ENCODE measurements at regions not wholly inside any gene's neighbourhood (a gene's known extent, or its start where the extent isn't known, plus 50 kb on each side); places are given as distances from the start of the nearest gene placed in this dataset.
A peak's percentile ranks its signal among the peaks of the same experiment; 100 is the strongest.

DNA sequence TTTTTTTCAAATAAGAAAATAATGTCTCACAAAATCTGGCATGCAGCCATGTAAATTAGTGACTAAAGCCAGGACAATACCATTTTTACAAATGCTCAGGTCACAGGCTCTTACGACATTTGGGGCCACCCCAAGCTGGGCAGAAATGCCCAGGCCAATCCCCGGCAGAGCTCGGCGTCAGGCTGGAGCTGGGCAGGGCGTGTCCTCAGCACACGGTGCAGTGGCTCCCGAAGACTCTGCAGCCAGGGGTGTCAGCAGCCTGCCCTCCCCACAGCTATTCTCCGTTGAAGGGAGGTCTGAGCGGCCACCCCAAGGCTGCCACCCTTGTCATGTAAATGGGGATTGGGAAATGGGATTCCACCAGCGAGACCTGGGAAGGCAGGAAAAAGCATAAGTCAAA is 158.6 kb downstream of the DICER1 start:
- WGBS, 2 experiments (ENCODE audit: extremely low coverage in 1 of 2, insufficient coverage in 1 of 2, insufficient read length in 1 of 2, insufficient replicate concordance in 2 of 2, low coverage in 1 of 2, low lambda C conversion rate in 2 of 2, missing lambda C conversion rate in 1 of 2): 25% methylated on average over 10 of the region's 10 CpGs; no CpG with 5 or more reads in 1 of the 2 experiments
- H3K18ac ChIP-seq (ENCODE audit: extremely low read depth, low read length): no peak overlapping the region
- H3K23me2 ChIP-seq (ENCODE audit: low read depth, low read length): no peaks in the 10 kb centered on the region
- CTCF ChIA-PET (ENCODE audit: partially characterized antibody): interaction anchor here (0.6 to 0.7 kb wide), 2 partner anchors 11 to 135 kb away, joined by 3 read pairs; no protein-coding TSS in a partner anchor
- no peak overlapping the region; the same call in 1 of the 2 replicates for H2BK5ac ChIP-seq (ENCODE audit: low read depth, low read length)
- H2BK12ac ChIP-seq (ENCODE audit: low read depth, low read length): no peak overlapping the region
- no peak overlapping the region for H2AFZ ChIP-seq (ENCODE audit: low read length)
- FAIRE-seq (peak; percentile 50), DNase-seq (ENCODE audit: low read depth in 1 of 2, low spot score in 2 of 2) (peak in 1 of 2 experiments; percentile 15)
- peaks cover 0 to 3% (median 0%) of the 10 kb centered on the region in 4 experiments; a peak in 2 of 7 replicates for H3K27me3 ChIP-seq (replicated peaks in 1 of 4; ENCODE audit: control insufficient read depth in 3 of 4, extremely low read depth in 1 of 4, insufficient read depth in 3 of 4, low read length in 3 of 4)
- H3K4me1 ChIP-seq (replicated peaks in 1 of 4; ENCODE audit: control insufficient read depth in 3 of 4, insufficient read depth in 4 of 4, low read length in 3 of 4): peaks cover 0 to 11% (median 3%) of the 10 kb centered on the region in 4 experiments; a peak in 4 of 7 replicates
- H3K4me2 ChIP-seq (ENCODE audit: insufficient read depth in 1 of 2, low read depth in 2 of 2, low read length in 2 of 2): peak overlapping the region; percentile 50 to 56
- H3K56ac ChIP-seq (replicated peaks; ENCODE audit: insufficient read length, low read depth, low read length): no peak overlapping the region
- H3K36me3 ChIP-seq (ENCODE audit: control insufficient read depth in 2 of 4, insufficient read depth in 4 of 4, low read length in 3 of 4): no peaks in the 10 kb centered on the region
- H2BK120ac ChIP-seq (replicated peaks; ENCODE audit: low read depth, low read length): no peak overlapping the region
- no peaks in the 10 kb centered on the region for H3K9me3 ChIP-seq (ENCODE audit: insufficient read depth in 2 of 2, low read depth in 1 of 2, low read length in 1 of 2)
- H3K14ac ChIP-seq (ENCODE audit: insufficient read length): no peak overlapping the region
- H2BK15ac ChIP-seq (ENCODE audit: low read length): no peak overlapping the region
- peak overlapping the region in 1 of 4 experiments; percentile 25; a peak in 1 of 8 replicates for H3K4me3 ChIP-seq (ENCODE audit: extremely low read depth in 1 of 4, insufficient read depth in 2 of 4, low read depth in 3 of 4, low read length in 4 of 4)
- no peak overlapping the region for H3K9ac ChIP-seq (replicated peaks in 1 of 4; ENCODE audit: extremely low read depth in 1 of 4, low read depth in 3 of 4, low read length in 3 of 4)
- no peak overlapping the region for H4K5ac ChIP-seq (ENCODE audit: insufficient read length, low read depth, low read length)
- H4K20me1 ChIP-seq (replicated peaks in 1 of 2; ENCODE audit: control insufficient read depth in 1 of 2, insufficient read depth in 2 of 2, low read length in 2 of 2): no peaks in the 10 kb centered on the region
- H2AK5ac ChIP-seq (ENCODE audit: low read depth, low read length): no peak overlapping the region
- H3K79me1 ChIP-seq (ENCODE audit: low read depth, low read length): no peaks in the 10 kb centered on the region
- no peak overlapping the region for H3K23ac ChIP-seq (ENCODE audit: insufficient read length)
- no peak overlapping the region for H4K91ac ChIP-seq (replicated peaks; ENCODE audit: insufficient read length, low read length)
- no peak overlapping the region for H3K27ac ChIP-seq (ENCODE audit: low read depth, low read length)
- H3K79me2 ChIP-seq (ENCODE audit: control insufficient read depth in 1 of 2, insufficient read depth in 2 of 2, low read length in 2 of 2): no peaks in the 10 kb centered on the region
- no peak overlapping the region for H3K4ac ChIP-seq (replicated peaks; ENCODE audit: insufficient read length, low read depth, low read length)
- no peak overlapping the region for H2BK20ac ChIP-seq (ENCODE audit: low read length)
- POLR2A ChIA-PET (ENCODE audit: partially characterized antibody): interaction anchor here (1.0 kb wide), 1 partner anchor 57 kb away, joined by 4 read pairs; no protein-coding TSS in a partner anchor
- no peak overlapping the region for H4K8ac ChIP-seq (ENCODE audit: extremely low read depth, insufficient read depth, low read length)
- TF ChIP-seq BCL11A (IDR thresholded peaks at IDR 0.05; ENCODE audit: low read depth in 2 of 2, low read length in 2 of 2) (no peak), CREB1 (IDR thresholded peaks at IDR 0.05) (no peak), SAP30 (IDR thresholded peaks at IDR 0.05; ENCODE audit: insufficient read depth, insufficient replicate concordance, low read length) (no peak), EZH2 (IDR thresholded peaks at IDR 0.05; ENCODE audit: low read depth, low read length, severe bottlenecking) (no peak), ASH2L (IDR thresholded peaks at IDR 0.05; ENCODE audit: low read length) (no peak), SIN3A (conservative IDR thresholded peaks at IDR 0.05 in 1 of 2, IDR thresholded peaks at IDR 0.05 in 1 of 2; ENCODE audit: low read depth in 1 of 2, low read length in 2 of 2) (no peak), SP4 (IDR thresholded peaks at IDR 0.05; ENCODE audit: low read length) (no peak), SIX5 (IDR thresholded peaks at IDR 0.05; ENCODE audit: low read depth, low read length) (no peak), SP1 (IDR thresholded peaks at IDR 0.05; ENCODE audit: low read depth, low read length) (no peak), RAD21 (IDR thresholded peaks at IDR 0.05 in 1 of 2, conservative IDR thresholded peaks at IDR 0.05 in 1 of 2; ENCODE audit: low read depth in 2 of 2, low read length in 2 of 2) (peak in 1 of 2 experiments; percentile 8; a peak in 1 of 4 replicates), E2F6 (IDR thresholded peaks at IDR 0.05) (peak; percentile 55; the same call in 1 of the 2 replicates), JUND (IDR thresholded peaks at IDR 0.05; ENCODE audit: low read length) (no peak), CEBPB (IDR thresholded peaks at IDR 0.05; ENCODE audit: low read depth, low read length) (peak; percentile 78), CBX8 (IDR thresholded peaks at IDR 0.05; ENCODE audit: borderline replicate concordance, low read depth, low read length) (no peak)

Data from H1 (cell line).